Mesothelial cell of epicardium (in vitro differentiated cells): ENCODE measurements at regions not wholly inside any gene's neighbourhood (a gene's known extent, or its start where the extent isn't known, plus 50 kb on each side); places are given as distances from the start of the nearest gene placed in this dataset.

Source experiments
- DNase-seq, 2 experiments: peaks; one replicate each; pipeline ENCODE4 v3.0.0; 2021; ENCODE audit warnings: low spot score in 2 of 2; ENCODE audit not compliant: unreplicated experiment in 2 of 2
- H3K27ac Mint-ChIP-seq: 2 replicates; pipeline ENCODE4 v1.8.0; 2021; ENCODE audit warnings: mixed read lengths
- H3K27me3 Mint-ChIP-seq: 2 replicates; pipeline ENCODE4 v1.8.0; 2021; ENCODE audit warnings: low read depth, mixed read lengths
- H3K36me3 Mint-ChIP-seq: 2 replicates; pipeline ENCODE4 v1.8.0; 2021; ENCODE audit warnings: mixed read lengths
- H3K4me1 Mint-ChIP-seq: 2 replicates; pipeline ENCODE4 v1.8.0; 2021; ENCODE audit warnings: mixed read lengths
- H3K4me3 Mint-ChIP-seq: 2 replicates; pipeline ENCODE4 v1.8.0; 2021; ENCODE audit warnings: mild to moderate bottlenecking, moderate library complexity, mixed read lengths
- H3K9me3 Mint-ChIP-seq: 2 replicates; pipeline ENCODE4 v1.8.0; 2021; ENCODE audit warnings: mixed read lengths
- CTCF ChIP-seq: fragments of 200-600 bp; sonication (generic); IDR thresholded peaks from one replicate; pipeline ENCODE4 v1.5.0; 2021; ENCODE audit warnings: antibody characterized with exemption; ENCODE audit not compliant: unreplicated experiment

- peaks cover 4% of the 10 kb centered on the region for H3K27me3 Mint-ChIP-seq
Observed at GRCh38 chr18:39058386-39059000, 1492.9 kb upstream of the CELF4 start.

GRCh38 chr18:39057423-39058064 is 1491.9 kb upstream of the CELF4 start:
- no peak overlapping the region for H3K27ac Mint-ChIP-seq
- no peaks in the 10 kb centered on the region for H3K36me3 Mint-ChIP-seq
- no peak for TF ChIP-seq CTCF
- no peaks in the 10 kb centered on the region for H3K4me1 Mint-ChIP-seq
- H3K27me3 Mint-ChIP-seq = peaks cover 4% of the 10 kb centered on the region
- H3K4me3 Mint-ChIP-seq = no peak overlapping the region
- no peak for DNase-seq
- no peaks in the 10 kb centered on the region for H3K9me3 Mint-ChIP-seq

More at GRCh38 chr18:39058386-39059000, 1492.9 kb upstream of the CELF4 start:
- no peaks in the 10 kb centered on the region for H3K36me3 Mint-ChIP-seq
- no peak for TF ChIP-seq CTCF
- no peaks in the 10 kb centered on the region for H3K9me3 Mint-ChIP-seq
- no peaks in the 10 kb centered on the region for H3K4me1 Mint-ChIP-seq
- H3K27ac Mint-ChIP-seq = no peak overlapping the region
- no peak overlapping the region for H3K4me3 Mint-ChIP-seq
- DNase-seq = no peak

GRCh38 chr18:39053571-39053970 is 1488.0 kb upstream of the CELF4 start:
- Mint-ChIP-seq H3K36me3 (no peaks in the 10 kb centered on the region), H3K27me3 (peaks cover 4% of the 10 kb centered on the region), H3K4me3 (no peak overlapping the region), H3K4me1 (no peaks in the 10 kb centered on the region), H3K27ac (no peak overlapping the region), H3K9me3 (no peaks in the 10 kb centered on the region)
- no peak for TF ChIP-seq CTCF
- no peak for DNase-seq

- Mint-ChIP-seq H3K9me3 (no peaks in the 10 kb centered on the region), H3K4me1 (no peaks in the 10 kb centered on the region), H3K4me3 (no peak overlapping the region), H3K27ac (no peak overlapping the region), H3K36me3 (no peaks in the 10 kb centered on the region), H3K27me3 (peaks cover 4% of the 10 kb centered on the region)
- TF ChIP-seq CTCF = no peak
- DNase-seq = no peak
Observed at GRCh38 chr18:39051013-39051412, 1485.4 kb upstream of the CELF4 start.

- H3K4me1 Mint-ChIP-seq = no peaks in the 10 kb centered on the region
- H3K4me3 Mint-ChIP-seq = no peak overlapping the region
- no peaks in the 10 kb centered on the region for H3K9me3 Mint-ChIP-seq
- no peaks in the 10 kb centered on the region for H3K27me3 Mint-ChIP-seq
- no peak overlapping the region for H3K27ac Mint-ChIP-seq
- no peaks in the 10 kb centered on the region for H3K36me3 Mint-ChIP-seq
- DNase-seq = no peak
- no peak for TF ChIP-seq CTCF
Observed at GRCh38 chr18:39039813-39040212, 1474.2 kb upstream of the CELF4 start.

- no peak for DNase-seq
- no peaks in the 10 kb centered on the region for H3K36me3 Mint-ChIP-seq
Observed at GRCh38 chr18:39037925-39038324, 1472.3 kb upstream of the CELF4 start.

More at GRCh38 chr18:39037925-39038324, 1472.3 kb upstream of the CELF4 start:
- no peaks in the 10 kb centered on the region for H3K27me3 Mint-ChIP-seq
- no peaks in the 10 kb centered on the region for H3K9me3 Mint-ChIP-seq
- no peak overlapping the region for H3K27ac Mint-ChIP-seq
- no peak for TF ChIP-seq CTCF
- H3K4me3 Mint-ChIP-seq = no peak overlapping the region
- no peaks in the 10 kb centered on the region for H3K4me1 Mint-ChIP-seq
